ENCODE measurements at regions not wholly inside any gene's neighbourhood (a gene's known extent, or its start where the extent isn't known, plus 50 kb on each side); places are given as distances from the start of the nearest gene placed in this dataset.
"Not testable (repeated sequence)": the region's sequence is repeated elsewhere in the genome, so short reads cannot be mapped to it uniquely, and the experiment has no call there.

- no peak for DNase-seq
These were observed 53.3 kb downstream of the TANC2 start for GRCh38 chr17:63019138-63019873.

GRCh38 chr17:63022567-63022966 lies 56.5 kb downstream of the TANC2 start:
- no peak for DNase-seq

GRCh38 chr17:63023049-63023448 lies 57.0 kb downstream of the TANC2 start:
- DNase-seq, result no peak

- no peak for DNase-seq
These were observed 58.2 kb downstream of the TANC2 start for GRCh38 chr17:63024201-63024600.

GRCh38 chr17:63024716-63025115 lies 58.7 kb downstream of the TANC2 start:
- DNase-seq, result no peak

- not testable (repeated sequence) for DNase-seq
These were observed 59.6 kb downstream of the TANC2 start for GRCh38 chr17:63025637-63026036.

- DNase-seq, result no peak
These were observed 63.5 kb downstream of the TANC2 start for GRCh38 chr17:63029541-63029940.

GRCh38 chr17:63032142-63032541 lies 66.1 kb downstream of the TANC2 start:
- no peak for DNase-seq

GRCh38 chr17:63033142-63033541 lies 67.1 kb downstream of the TANC2 start:
- no peak for DNase-seq

GRCh38 chr17:63035271-63035670 lies 69.2 kb downstream of the TANC2 start:
- DNase-seq, result no peak

GRCh38 chr17:63035695-63036094 lies 69.7 kb downstream of the TANC2 start:
- DNase-seq, result no peak

GRCh38 chr17:63039342-63039741 lies 73.3 kb downstream of the TANC2 start:
- DNase-seq, result no peak

- DNase-seq, result no peak
These were observed 74.0 kb downstream of the TANC2 start for GRCh38 chr17:63039899-63040602.

- DNase-seq, result no peak
These were observed 74.8 kb downstream of the TANC2 start for GRCh38 chr17:63040816-63041215.

- no peak for DNase-seq
These were observed 75.2 kb downstream of the TANC2 start for GRCh38 chr17:63041251-63041650.

GRCh38 chr17:63041722-63042121 lies 75.7 kb downstream of the TANC2 start:
- no peak for DNase-seq

GRCh38 chr17:63042256-63042812 lies 76.3 kb downstream of the TANC2 start:
- no peak for DNase-seq

- not testable (repeated sequence) for DNase-seq
These were observed 91.5 kb downstream of the TANC2 start for GRCh38 chr17:63057560-63057959.

- no peak for DNase-seq
These were observed 100.3 kb downstream of the TANC2 start for GRCh38 chr17:63066158-63066813.

GRCh38 chr17:63069245-63069644 lies 103.2 kb downstream of the TANC2 start:
- no peak for DNase-seq

GRCh38 chr17:63070031-63070430 lies 104.0 kb downstream of the TANC2 start:
- no peak for DNase-seq

- DNase-seq, result no peak
These were observed 105.8 kb downstream of the TANC2 start for GRCh38 chr17:63071797-63072196.

- no peak for DNase-seq
These were observed 109.9 kb downstream of the TANC2 start for GRCh38 chr17:63075969-63076368.

GRCh38 chr17:63078707-63079106 lies 112.7 kb downstream of the TANC2 start:
- no peak for DNase-seq
